G401.6 (cell line): ENCODE measurements at regions not wholly inside any gene's neighbourhood (a gene's known extent, or its start where the extent isn't known, plus 50 kb on each side); places are given as distances from the start of the nearest gene placed in this dataset.

ENCODE experiments used
- FAIRE-seq: peaks from 2 replicates; lab custom pipeline; 2012; peaks lifted over from hg19 to GRCh38; lab: Jason Lieb, UNC

GRCh38 chr22:48591286-48592065 lies 1236.2 kb downstream of the BRD1 start:
- FAIRE-seq, result no peak

GRCh38 chr22:48589901-48590300 lies 1237.8 kb downstream of the BRD1 start:
- no peak for FAIRE-seq

GRCh38 chr22:48588878-48589450 lies 1238.7 kb downstream of the BRD1 start:
- FAIRE-seq, result no peak

- FAIRE-seq, result no peak
Observed at GRCh38 chr22:48588151-48588877, 1239.4 kb downstream of the BRD1 start.

GRCh38 chr22:48587236-48587865 lies 1240.3 kb downstream of the BRD1 start:
- no peak for FAIRE-seq

- no peak for FAIRE-seq
Observed at GRCh38 chr22:48586799-48587185, 1240.9 kb downstream of the BRD1 start.

GRCh38 chr22:48585916-48586798 lies 1241.5 kb downstream of the BRD1 start:
- FAIRE-seq, result no peak

GRCh38 chr22:48584170-48584569 lies 1243.5 kb downstream of the BRD1 start:
- no peak for FAIRE-seq

- no peak for FAIRE-seq
Observed at GRCh38 chr22:48581796-48582469, 1245.7 kb downstream of the BRD1 start.

- FAIRE-seq, result no peak
Observed at GRCh38 chr22:48581205-48581766, 1246.4 kb downstream of the BRD1 start.

GRCh38 chr22:48580481-48580970 lies 1247.1 kb downstream of the BRD1 start:
- no peak for FAIRE-seq

GRCh38 chr22:48579928-48580309 lies 1247.8 kb downstream of the BRD1 start:
- FAIRE-seq, result no peak

- no peak for FAIRE-seq
Observed at GRCh38 chr22:48579043-48579927, 1248.4 kb downstream of the BRD1 start.

GRCh38 chr22:48578138-48579042 lies 1249.3 kb downstream of the BRD1 start:
- FAIRE-seq, result no peak

GRCh38 chr22:48577691-48578090 lies 1250.0 kb downstream of the BRD1 start:
- FAIRE-seq, result no peak

GRCh38 chr22:48577014-48577690 lies 1250.5 kb downstream of the BRD1 start:
- FAIRE-seq, result no peak

- FAIRE-seq, result no peak
Observed at GRCh38 chr22:48576333-48577013, 1251.2 kb downstream of the BRD1 start.
